Left renal cortex interstitium (tissue), 4 donors: ENCODE measurements at regions not wholly inside any gene's neighbourhood (a gene's known extent, or its start where the extent isn't known, plus 50 kb on each side); places are given as distances from the start of the nearest gene placed in this dataset.

Source experiments
- DNase-seq, 4 donors: peaks; one replicate each; pipeline ENCODE4 v3.0.0-alpha.2; 2013; ENCODE audit warnings: low read depth in 4 of 4, low spot score in 2 of 4, missing footprints in 1 of 4

DNA sequence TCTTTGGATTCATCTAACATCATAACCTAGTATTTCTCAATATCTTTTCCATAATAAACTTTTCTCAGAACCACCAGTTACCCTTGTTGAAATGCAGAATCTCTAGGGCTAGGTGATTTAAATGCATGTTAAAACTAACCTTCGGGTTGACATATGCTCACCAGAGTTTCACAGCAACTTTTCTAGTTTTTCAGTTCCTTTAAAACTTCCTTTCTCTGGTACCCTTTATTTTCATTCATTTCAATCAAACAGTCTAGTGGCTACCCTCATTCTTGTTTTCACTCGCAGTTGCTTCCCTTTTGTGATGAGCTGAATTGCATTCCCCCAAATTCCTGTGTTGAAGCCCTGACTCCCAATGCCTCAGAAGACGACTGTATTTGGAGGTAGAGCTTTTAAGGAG, 712.8 kb upstream of the CHRM3 start:
- no peak for DNase-seq

- DNase-seq, result no peak
Observed at GRCh38 chr1:238672806-238673205, 713.6 kb upstream of the CHRM3 start.

GRCh38 chr1:238672262-238672661, 714.1 kb upstream of the CHRM3 start:
- DNase-seq, result no peak

DNA sequence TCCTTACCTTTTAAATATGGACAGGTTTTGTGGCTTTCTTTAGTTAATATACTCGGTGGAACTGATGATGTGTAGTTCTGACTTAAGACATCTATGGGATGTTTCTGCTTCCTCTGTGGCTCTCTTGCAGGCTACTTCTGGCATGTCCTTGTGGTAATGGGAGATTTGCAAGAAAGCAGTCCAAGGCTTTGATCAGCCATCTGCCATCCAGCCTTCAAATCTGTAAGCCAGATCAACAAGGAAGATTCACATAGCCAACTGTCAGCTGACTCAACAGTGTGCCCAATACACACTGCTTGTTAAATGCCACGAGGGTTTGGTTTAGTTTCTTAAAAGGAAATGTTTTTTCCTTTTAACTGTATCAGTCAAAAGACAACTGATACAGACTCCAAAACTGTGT, 722.2 kb upstream of the CHRM3 start:
- DNase-seq, result no peak

DNA sequence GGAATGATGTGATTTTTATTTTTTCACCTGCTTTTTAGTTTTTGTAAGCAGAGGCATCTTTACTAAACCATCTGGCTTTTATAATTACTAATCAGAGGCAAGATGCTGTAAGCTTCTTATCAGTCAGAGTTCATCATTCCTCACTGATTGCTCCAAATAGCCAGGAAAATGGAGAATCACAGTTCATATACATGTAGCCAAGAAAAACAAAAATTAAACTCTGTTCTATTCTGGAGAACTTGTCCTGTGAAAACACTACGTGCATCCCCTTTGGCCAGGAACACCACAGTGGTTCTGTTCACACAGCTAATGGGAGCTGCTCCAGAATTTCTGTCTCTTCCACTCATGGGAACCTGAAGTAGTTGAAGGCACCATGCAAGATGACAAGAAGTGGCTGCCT, 725.5 kb upstream of the CHRM3 start:
- DNase-seq, result no peak

- DNase-seq, result no peak
Observed at GRCh38 chr1:238658763-238659162, 727.6 kb upstream of the CHRM3 start.

GRCh38 chr1:238653693-238654321, 732.6 kb upstream of the CHRM3 start:
- no peak for DNase-seq

DNA sequence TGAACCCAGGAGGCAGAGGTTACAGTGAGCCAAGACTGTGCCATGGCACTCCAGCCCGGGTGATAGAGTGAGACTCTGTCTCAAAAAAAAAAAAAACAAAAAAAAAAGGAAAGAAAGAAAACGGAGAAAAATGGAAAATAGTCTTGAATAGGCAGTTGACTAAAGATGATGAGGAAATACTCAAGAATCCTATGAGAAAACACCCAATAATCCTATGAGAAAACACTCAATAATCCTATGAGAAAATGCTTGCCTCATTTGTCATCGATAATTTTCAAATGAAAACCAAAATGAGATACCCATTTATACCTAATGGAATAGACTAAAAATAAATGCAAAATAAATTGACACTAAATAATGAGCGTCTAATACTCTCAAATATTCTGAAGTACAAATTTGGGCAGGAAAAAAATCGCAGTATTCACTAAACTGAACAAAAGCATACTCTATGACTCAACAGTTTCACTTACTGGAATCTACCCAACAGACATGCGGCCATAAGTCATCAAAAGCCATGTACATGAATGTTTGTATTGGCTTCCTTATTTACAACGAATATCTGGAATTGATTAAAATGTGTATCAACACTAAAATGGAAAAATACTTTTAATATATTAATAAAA, 733.9 kb upstream of the CHRM3 start:
- no peak for DNase-seq

GRCh38 chr1:238649200-238649599, 737.2 kb upstream of the CHRM3 start:
- DNase-seq, result no peak

GRCh38 chr1:238648751-238649150, 737.6 kb upstream of the CHRM3 start:
- DNase-seq, result no peak

- no peak for DNase-seq
Observed at GRCh38 chr1:238648296-238648695, 738.1 kb upstream of the CHRM3 start.

GRCh38 chr1:238647877-238648276, 738.5 kb upstream of the CHRM3 start:
- peak in 1 of 4 donors; percentile 9 for DNase-seq

- DNase-seq, result no peak
Observed at GRCh38 chr1:238642231-238642630, 744.1 kb upstream of the CHRM3 start.

GRCh38 chr1:238639861-238640260, 746.5 kb upstream of the CHRM3 start:
- DNase-seq, result no peak

DNA sequence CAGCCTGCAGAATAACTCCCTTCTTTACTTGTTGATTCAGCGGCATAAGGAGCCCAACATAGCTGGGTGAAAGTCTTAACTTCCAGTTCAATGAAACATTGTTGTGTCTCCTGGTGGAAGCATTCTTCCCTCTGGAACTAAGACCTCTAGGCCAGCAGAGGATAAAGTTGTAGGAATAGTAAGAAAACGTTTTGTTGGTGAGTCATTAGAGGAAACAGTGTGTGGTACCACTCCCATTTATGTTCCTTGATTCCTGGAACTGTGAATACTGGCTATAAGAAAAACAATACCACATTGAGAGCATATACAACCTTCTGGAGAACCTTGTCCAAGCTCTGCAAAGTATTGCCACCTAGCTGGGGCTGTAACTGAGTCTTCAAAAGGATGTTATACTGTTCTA, 737.4 kb upstream of the ZP4 start:
- no peak for DNase-seq

DNA sequence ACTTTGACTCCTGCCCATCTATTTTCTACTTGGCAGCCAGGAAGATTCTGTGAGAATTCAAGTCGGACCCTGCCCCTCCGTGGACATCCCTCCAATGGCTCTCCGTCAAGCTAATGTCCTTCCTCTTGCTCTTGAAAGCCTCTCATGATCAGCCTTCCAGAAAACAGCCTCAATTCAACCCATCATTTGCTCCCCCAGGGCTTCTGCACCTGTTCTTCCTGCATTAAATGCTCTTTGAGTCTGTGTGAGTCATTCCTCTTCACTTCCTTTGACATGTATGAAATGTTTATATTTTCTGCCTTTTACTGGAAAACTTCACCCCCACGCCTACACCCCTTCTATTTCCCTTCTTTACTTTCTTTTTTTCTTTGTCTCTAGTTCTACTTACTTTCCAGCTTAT, 734.1 kb upstream of the ZP4 start:
- DNase-seq, result no peak

GRCh38 chr1:238621405-238621804, 730.7 kb upstream of the ZP4 start:
- DNase-seq, result no peak

GRCh38 chr1:238619652-238620051, 728.9 kb upstream of the ZP4 start:
- no peak for DNase-seq

- DNase-seq, result no peak
Observed at GRCh38 chr1:238611406-238611805, 720.7 kb upstream of the ZP4 start.

GRCh38 chr1:238608144-238608543, 717.4 kb upstream of the ZP4 start:
- no peak for DNase-seq

DNA sequence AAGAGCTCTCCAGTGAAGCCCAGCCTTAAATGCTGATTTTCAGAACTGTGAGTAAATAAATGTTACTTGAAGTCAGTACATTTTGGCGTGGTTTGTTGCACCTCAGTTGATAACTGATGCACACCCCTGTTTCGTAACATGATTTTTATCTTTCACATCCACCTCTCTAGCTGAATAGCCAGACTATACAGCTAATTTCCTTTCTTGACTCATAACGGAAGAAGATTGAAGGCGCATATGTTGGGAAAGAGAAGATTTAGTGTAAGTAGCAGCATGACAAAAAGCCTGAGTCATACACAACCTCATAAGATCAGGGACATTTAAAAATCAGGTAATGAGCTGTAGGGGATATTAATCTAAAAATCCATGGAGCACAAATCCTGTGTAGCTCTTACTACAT, 716.2 kb upstream of the ZP4 start:
- DNase-seq, result no peak

- no peak for DNase-seq
Observed at GRCh38 chr1:238606457-238606856, 715.7 kb upstream of the ZP4 start.

- DNase-seq, result no peak
Observed at GRCh38 chr1:238604357-238604756, 713.6 kb upstream of the ZP4 start.
